ENCODE measurements at regions not wholly inside any gene's neighbourhood (a gene's known extent, or its start where the extent isn't known, plus 50 kb on each side); places are given as distances from the start of the nearest gene placed in this dataset.

DNA sequence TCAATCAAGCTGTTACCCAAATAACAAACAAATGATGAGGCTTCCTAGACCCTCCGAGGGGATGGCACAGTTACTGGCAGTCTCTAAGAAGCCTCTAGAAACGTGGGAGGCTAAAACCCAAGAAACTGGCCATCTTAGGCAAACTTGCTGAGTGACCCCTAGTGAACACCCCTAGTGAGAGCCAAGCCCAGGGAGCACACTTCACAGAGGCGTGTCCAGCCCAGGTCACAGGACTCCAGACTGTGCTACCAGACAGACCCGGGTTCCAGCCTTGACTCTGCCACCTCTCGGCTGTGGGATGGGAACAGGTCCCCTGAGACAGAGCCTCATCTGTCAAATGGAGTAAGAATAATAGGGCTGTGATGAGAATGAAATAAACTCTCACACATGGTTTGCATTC is 83.5 kb upstream of the ASAP2 start:
- no peaks in the 10 kb centered on the region for H3K4me1 ChIP-seq
- TF ChIP-seq POLR2A (IDR thresholded peaks at IDR 0.05): no peak
- no peak for TF ChIP-seq EP300 (IDR thresholded peaks at IDR 0.05)
- TF ChIP-seq, protein P1, sequence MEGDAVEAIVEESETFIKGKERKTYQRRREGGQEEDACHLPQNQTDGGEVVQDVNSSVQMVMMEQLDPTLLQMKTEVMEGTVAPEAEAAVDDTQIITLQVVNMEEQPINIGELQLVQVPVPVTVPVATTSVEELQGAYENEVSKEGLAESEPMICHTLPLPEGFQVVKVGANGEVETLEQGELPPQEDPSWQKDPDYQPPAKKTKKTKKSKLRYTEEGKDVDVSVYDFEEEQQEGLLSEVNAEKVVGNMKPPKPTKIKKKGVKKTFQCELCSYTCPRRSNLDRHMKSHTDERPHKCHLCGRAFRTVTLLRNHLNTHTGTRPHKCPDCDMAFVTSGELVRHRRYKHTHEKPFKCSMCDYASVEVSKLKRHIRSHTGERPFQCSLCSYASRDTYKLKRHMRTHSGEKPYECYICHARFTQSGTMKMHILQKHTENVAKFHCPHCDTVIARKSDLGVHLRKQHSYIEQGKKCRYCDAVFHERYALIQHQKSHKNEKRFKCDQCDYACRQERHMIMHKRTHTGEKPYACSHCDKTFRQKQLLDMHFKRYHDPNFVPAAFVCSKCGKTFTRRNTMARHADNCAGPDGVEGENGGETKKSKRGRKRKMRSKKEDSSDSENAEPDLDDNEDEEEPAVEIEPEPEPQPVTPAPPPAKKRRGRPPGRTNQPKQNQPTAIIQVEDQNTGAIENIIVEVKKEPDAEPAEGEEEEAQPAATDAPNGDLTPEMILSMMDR (IDR thresholded peaks at IDR 0.05): no peak
- TF ChIP-seq POLR2AphosphoS5 (IDR thresholded peaks at IDR 0.05): no peak
- H3K4me3 ChIP-seq: no peak overlapping the region
- intact Hi-C loops (cut with DNase I; ENCODE audit: low total_unique reads): no loop called here
- H3K27ac ChIP-seq: no peak overlapping the region
- H3K9me3 ChIP-seq: peaks cover 0 to 6% (median 2%) of the 10 kb centered on the region in 4 donors
- WGBS, 5 donors: 72 to 79% (median 78%) methylated on average over 5 of the region's 5 CpGs
- DNase-seq: no peak
- no peaks in the 10 kb centered on the region for H3K36me3 ChIP-seq
- H3K27me3 ChIP-seq: no peaks in the 10 kb centered on the region

DNA sequence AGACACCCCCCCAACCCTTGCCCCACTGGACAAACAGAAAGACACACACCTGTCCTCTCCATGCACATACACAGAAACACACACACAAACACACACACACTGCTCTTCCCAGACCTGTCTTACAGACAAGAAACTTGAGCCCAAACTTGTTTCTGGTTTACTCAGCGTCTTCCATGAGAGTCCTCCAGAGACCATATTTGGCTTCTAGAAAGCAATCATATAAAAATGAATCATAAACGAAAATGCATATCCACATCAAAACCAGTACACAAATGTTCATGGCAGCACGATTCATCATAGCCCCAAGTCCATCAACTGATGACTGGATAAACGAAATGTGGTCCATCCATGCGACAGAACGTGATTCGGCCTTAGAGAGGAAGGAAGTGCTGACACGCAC is 84.2 kb upstream of the ASAP2 start:
- no peak for DNase-seq
- TF ChIP-seq, protein P1 (IDR thresholded peaks at IDR 0.05): no peak
- TF ChIP-seq EP300 (IDR thresholded peaks at IDR 0.05): no peak
- TF ChIP-seq POLR2AphosphoS5 (IDR thresholded peaks at IDR 0.05): no peak
- no peak for TF ChIP-seq POLR2A (IDR thresholded peaks at IDR 0.05)
- H3K36me3 ChIP-seq: no peaks in the 10 kb centered on the region
- H3K4me3 ChIP-seq: no peak overlapping the region
- no peaks in the 10 kb centered on the region for H3K27me3 ChIP-seq
- H3K27ac ChIP-seq: no peak overlapping the region
- peaks cover 0 to 6% (median 2%) of the 10 kb centered on the region in 4 donors for H3K9me3 ChIP-seq
- no peaks in the 10 kb centered on the region for H3K4me1 ChIP-seq
- 88 to 96% (median 92%) methylated on average over 8 of the region's 8 CpGs for WGBS, 5 donors
- intact Hi-C loops (cut with DNase I; ENCODE audit: low total_unique reads): no loop called here

- 68 to 81% (median 79%) methylated on average over 8 to 11 of the region's 11 CpGs for WGBS, 5 donors
- Histone ChIP-seq H3K4me1 (no peaks in the 10 kb centered on the region), H3K36me3 (no peaks in the 10 kb centered on the region), H3K27ac (no peak overlapping the region), H3K4me3 (no peak overlapping the region), H3K9me3 (no peaks in the 10 kb centered on the region), H3K27me3 (no peaks in the 10 kb centered on the region)
- DNase-seq: no peak
- TF ChIP-seq, protein P1 (IDR thresholded peaks at IDR 0.05): no peak
- no peak for TF ChIP-seq EP300 (IDR thresholded peaks at IDR 0.05)
- no peak for TF ChIP-seq POLR2AphosphoS5 (IDR thresholded peaks at IDR 0.05)
- no peak for TF ChIP-seq POLR2A (IDR thresholded peaks at IDR 0.05)
- intact Hi-C loops (cut with DNase I; ENCODE audit: low total_unique reads): no loop called here
Observed at GRCh38 chr2:9118383-9118960, 88.1 kb upstream of the ASAP2 start.

DNA sequence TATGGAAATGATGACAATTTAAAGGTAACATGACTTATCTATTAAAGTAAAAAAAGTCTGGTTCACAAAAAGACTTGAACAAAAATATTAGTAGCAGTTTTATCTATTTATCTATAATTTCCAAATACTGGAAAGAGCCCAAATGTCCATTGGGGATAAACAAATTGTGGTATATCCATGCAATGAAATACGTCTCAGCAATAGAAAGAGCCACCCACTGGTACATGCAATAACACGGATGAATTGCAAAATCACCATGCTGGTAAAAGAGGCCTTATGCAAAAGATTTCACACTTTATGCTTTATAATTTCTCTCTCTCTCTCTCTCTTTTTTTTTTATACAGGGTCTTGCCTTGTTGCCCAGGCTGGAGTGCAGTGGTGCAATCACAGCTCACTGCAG is 91.4 kb upstream of the ASAP2 start:
- no peak overlapping the region for H3K27ac ChIP-seq
- H3K4me1 ChIP-seq: peaks cover 0 to 18% (median 5%) of the 10 kb centered on the region in 4 donors
- no peak for DNase-seq
- H3K27me3 ChIP-seq: no peaks in the 10 kb centered on the region
- no peak for TF ChIP-seq POLR2AphosphoS5 (IDR thresholded peaks at IDR 0.05)
- TF ChIP-seq, protein P1 (IDR thresholded peaks at IDR 0.05): no peak
- TF ChIP-seq EP300 (IDR thresholded peaks at IDR 0.05): no peak
- TF ChIP-seq POLR2A (IDR thresholded peaks at IDR 0.05): no peak
- no peaks in the 10 kb centered on the region for H3K9me3 ChIP-seq
- intact Hi-C loops (cut with DNase I; ENCODE audit: low total_unique reads): no loop called here
- no peaks in the 10 kb centered on the region for H3K36me3 ChIP-seq
- WGBS, 5 donors: 88 to 94% (median 90%) methylated on average over 2 of the region's 2 CpGs
- H3K4me3 ChIP-seq: no peak overlapping the region

All from stomach (tissue), 8 donors.